Activated T-helper 17 cell treated with anti-CD3 and anti-CD28 coated beads, Interleukin-2, amount 50 U/mL, for 72 hours (primary cell): ENCODE measurements at regions not wholly inside any gene's neighbourhood (a gene's known extent, or its start where the extent isn't known, plus 50 kb on each side); places are given as distances from the start of the nearest gene placed in this dataset.
A peak's percentile ranks its signal among the peaks of the same experiment; 100 is the strongest.

Experiments used
- ATAC-seq: fragments of 150-1000 bp; cut with Tn5 transposase; replicated peaks from 2 replicates; pipeline ENCODE4 v1.10.0; 2021; ENCODE audit warnings: mild to moderate bottlenecking, moderate library complexity
- H3K27ac Mint-ChIP-seq: one replicate; pipeline ENCODE4 v1.8.0; 2022; ENCODE audit warnings: mixed read lengths
- H3K27me3 Mint-ChIP-seq: one replicate; pipeline ENCODE4 v1.8.0; 2022; ENCODE audit warnings: mixed read lengths
- H3K36me3 Mint-ChIP-seq: one replicate; pipeline ENCODE4 v1.8.0; 2022; ENCODE audit warnings: low read depth, mild to moderate bottlenecking, mixed read lengths
- H3K4me1 Mint-ChIP-seq: one replicate; pipeline ENCODE4 v1.8.0; 2022; ENCODE audit warnings: mixed read lengths
- H3K4me3 Mint-ChIP-seq: one replicate; pipeline ENCODE4 v1.8.0; 2022; ENCODE audit warnings: mild to moderate bottlenecking, mixed read lengths
- H3K9me3 Mint-ChIP-seq: one replicate; pipeline ENCODE4 v1.8.0; 2022; ENCODE audit warnings: mixed read lengths

DNA sequence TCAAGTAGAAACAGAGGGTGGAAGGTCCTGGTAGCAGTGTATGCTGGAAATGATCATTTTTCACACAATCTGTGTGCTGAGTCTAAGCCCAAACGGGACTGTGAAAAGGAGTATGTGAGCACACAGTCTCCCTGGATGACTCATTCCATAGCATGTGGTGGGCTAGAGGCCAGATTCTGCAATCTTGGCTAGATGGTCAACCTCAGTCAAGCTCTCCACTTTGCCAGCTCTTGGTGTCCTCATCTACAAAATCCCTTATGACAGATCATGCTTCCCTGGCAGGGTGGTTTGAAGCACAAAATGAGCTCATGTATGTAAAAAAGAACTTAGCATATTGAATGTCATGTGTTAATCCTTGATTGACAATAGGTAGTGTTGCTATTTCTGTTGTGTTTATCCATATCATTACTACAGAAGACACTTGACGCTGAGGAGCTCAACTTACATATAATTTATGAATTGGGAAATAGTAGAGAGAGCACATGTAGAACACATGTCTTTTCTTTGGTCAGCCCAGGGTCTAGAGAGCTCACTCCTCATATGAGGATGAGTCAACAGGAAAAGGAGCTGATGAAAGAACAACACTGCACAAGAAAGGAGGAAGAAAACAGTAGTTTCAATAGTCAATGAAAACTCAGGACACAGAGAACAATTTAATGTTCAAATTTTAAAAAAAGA, 517.5 kb downstream of the BCL11B start:
- H3K27ac Mint-ChIP-seq: no peak overlapping the region
- H3K36me3 Mint-ChIP-seq: no peaks in the 10 kb centered on the region
- peaks cover 3% of the 10 kb centered on the region for H3K4me1 Mint-ChIP-seq
- H3K27me3 Mint-ChIP-seq: no peaks in the 10 kb centered on the region
- peak; percentile 42 for ATAC-seq
- peaks cover 7% of the 10 kb centered on the region for H3K9me3 Mint-ChIP-seq
- no peak overlapping the region for H3K4me3 Mint-ChIP-seq

DNA sequence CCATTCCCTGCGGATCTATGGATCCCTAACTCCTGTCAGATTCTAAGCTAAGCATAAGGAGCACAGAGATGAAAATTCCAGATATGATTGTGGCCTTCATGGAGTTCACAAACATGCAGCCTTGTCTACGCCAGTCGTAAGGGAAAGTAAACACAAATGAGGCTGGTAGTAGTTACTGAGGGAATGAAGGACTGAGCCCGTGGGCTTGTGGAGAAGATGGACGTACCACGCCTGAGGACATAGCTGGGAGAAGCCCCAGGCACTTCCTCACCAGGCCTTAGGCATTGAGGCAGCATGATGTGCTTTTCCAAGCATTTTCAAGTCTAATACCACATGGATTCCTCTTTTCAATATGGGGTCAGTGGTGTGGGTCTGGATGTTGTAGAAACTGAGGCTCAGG, 515.2 kb downstream of the BCL11B start:
- H3K4me1 Mint-ChIP-seq: peaks cover 3% of the 10 kb centered on the region
- H3K9me3 Mint-ChIP-seq: peaks cover 7% of the 10 kb centered on the region
- H3K36me3 Mint-ChIP-seq: no peaks in the 10 kb centered on the region
- no peaks in the 10 kb centered on the region for H3K27me3 Mint-ChIP-seq
- H3K27ac Mint-ChIP-seq: no peak overlapping the region
- no peak for ATAC-seq
- no peak overlapping the region for H3K4me3 Mint-ChIP-seq

DNA sequence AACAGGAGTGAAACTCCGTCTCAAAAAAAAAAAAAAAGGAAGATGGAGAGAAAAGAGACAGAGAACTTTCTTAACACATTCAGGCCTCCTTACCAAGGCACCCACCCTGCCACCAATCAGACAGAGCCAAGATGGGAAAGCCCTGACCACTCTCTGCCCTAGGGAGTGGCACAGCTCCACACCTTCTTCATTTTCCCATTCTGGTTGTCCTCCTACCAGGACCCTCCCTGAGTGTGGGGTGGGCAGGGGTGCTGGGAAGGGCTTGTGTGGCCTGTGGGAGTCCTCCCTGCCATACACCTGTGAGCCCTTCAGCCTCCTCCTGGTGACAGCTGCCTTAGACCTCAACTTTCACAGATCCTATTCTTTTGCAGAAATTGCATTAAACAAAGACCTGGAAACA, 513.6 kb downstream of the BCL11B start:
- Mint-ChIP-seq H3K27me3 (no peaks in the 10 kb centered on the region), H3K9me3 (peaks cover 14% of the 10 kb centered on the region)

DNA sequence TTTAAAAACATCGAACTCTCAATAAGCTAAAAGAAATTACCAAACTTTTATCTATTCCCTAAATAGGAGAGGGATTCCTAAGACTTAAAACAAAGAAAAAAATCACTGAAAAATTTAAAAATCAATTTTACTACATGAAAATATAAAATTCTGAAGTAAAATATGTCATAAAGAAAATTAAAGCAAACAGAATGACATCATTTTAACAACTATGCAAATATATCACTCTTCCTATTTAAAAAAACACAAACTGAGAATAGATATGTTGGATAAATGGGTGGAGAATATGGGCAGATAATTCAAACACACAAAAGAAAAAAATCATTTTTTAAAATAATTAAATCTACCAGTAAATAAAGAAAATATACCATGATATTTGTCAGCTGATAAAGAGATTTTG, 510.0 kb downstream of the BCL11B start:
- Mint-ChIP-seq H3K27me3 (no peaks in the 10 kb centered on the region), H3K27ac (no peak overlapping the region), H3K36me3 (no peaks in the 10 kb centered on the region), H3K4me3 (no peak overlapping the region), H3K9me3 (peaks cover 10% of the 10 kb centered on the region), H3K4me1 (no peaks in the 10 kb centered on the region)
- ATAC-seq: no peak

More for the DNA sequence above, 513.6 kb downstream of the BCL11B start:
- H3K27ac Mint-ChIP-seq: no peak overlapping the region
- H3K4me1 Mint-ChIP-seq: peaks cover 3% of the 10 kb centered on the region
- H3K4me3 Mint-ChIP-seq: no peak overlapping the region
- no peaks in the 10 kb centered on the region for H3K36me3 Mint-ChIP-seq
- no peak for ATAC-seq

DNA sequence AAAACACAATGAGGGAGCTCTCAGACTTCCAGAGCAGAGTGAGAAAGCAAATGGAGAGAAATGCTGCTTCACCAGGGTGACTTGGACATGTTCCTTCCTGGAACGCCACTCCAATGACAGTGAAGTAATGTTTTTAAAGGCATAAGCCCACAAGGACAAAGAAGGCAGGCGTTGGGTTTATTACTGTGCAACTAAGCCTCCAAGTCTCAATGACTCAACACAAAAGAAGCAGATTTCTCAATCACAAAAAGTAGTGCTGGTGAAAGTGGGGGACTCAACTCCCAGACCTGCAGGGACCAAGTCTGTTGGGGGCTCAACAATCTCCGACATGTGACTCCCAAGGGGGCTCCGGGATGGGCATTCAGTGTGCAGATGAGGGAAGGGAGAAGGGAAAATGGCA, 505.2 kb downstream of the BCL11B start:
- H3K36me3 Mint-ChIP-seq: no peaks in the 10 kb centered on the region
- no peak for ATAC-seq
- H3K27me3 Mint-ChIP-seq: no peaks in the 10 kb centered on the region
- peaks cover 10% of the 10 kb centered on the region for H3K9me3 Mint-ChIP-seq
- no peak overlapping the region for H3K27ac Mint-ChIP-seq
- H3K4me1 Mint-ChIP-seq: no peaks in the 10 kb centered on the region
- no peak overlapping the region for H3K4me3 Mint-ChIP-seq

DNA sequence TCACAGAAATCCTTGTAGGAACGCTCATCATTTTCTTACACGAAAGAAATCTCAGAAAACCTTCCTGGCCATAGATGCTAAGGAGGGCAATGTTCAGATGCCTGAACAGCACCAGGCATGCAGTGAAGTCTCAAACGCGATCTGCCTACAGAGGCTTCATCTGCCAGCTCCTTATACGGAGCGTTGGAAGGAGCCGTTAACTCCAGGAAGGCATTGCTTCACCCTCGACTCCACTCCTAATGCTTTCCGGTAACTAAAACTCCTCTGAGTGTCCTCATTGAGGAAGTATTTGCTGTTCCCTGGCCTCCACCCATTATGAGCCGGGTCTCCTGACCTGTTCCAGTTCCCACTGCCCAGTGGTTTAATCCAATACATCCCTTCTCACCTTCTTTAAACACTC, 502.7 kb downstream of the BCL11B start:
- Mint-ChIP-seq H3K4me3 (no peak overlapping the region), H3K27ac (no peak overlapping the region), H3K9me3 (peaks cover 3% of the 10 kb centered on the region), H3K27me3 (no peaks in the 10 kb centered on the region), H3K4me1 (no peaks in the 10 kb centered on the region), H3K36me3 (no peaks in the 10 kb centered on the region)
- ATAC-seq: no peak

DNA sequence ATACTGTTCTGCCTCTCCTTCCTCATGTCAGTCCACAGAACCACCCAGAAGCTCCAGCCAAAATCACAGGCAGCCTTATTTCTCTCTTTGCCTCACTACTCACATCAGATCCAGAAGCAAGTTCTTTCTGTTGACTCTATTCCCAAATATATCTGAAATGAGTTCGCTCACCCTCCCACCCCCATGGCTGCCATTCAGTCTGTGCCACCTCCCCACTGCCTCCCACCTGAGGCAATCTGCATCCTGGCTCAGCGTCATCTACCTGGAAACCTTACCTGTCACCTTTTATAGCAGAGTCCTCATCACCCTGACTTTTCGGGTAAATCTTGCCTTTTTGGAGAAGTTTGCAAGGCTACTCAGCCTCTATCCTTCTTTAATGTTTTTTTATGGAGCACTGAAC, 501.8 kb downstream of the BCL11B start:
- Mint-ChIP-seq H3K4me1 (no peaks in the 10 kb centered on the region), H3K9me3 (no peaks in the 10 kb centered on the region), H3K36me3 (no peaks in the 10 kb centered on the region), H3K27me3 (no peaks in the 10 kb centered on the region), H3K27ac (no peak overlapping the region), H3K4me3 (no peak overlapping the region)
- ATAC-seq: no peak

DNA sequence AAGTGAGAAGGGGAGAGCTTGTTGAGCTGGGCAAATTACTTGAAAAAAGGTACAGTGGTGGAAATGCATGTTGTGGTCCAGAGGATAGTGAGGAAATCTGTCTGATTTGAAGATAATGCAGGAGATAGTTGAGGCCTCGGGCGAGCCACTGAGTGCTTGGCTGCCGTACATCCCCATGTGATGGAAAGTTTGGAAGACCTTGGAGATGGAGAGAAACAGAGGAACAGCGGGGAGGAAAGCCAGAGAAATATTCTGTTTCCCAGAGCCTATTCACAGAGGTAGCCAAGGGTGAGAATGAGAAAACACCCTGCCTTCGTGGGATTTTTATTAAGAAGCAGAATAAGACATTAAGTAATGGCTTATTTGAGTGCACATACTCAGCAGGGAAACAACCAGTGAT, 498.2 kb downstream of the BCL11B start:
- no peak for ATAC-seq
- Mint-ChIP-seq H3K9me3 (peaks cover under 1% of the 10 kb centered on the region), H3K4me3 (no peak overlapping the region), H3K27ac (no peak overlapping the region), H3K4me1 (no peaks in the 10 kb centered on the region), H3K36me3 (no peaks in the 10 kb centered on the region), H3K27me3 (no peaks in the 10 kb centered on the region)

DNA sequence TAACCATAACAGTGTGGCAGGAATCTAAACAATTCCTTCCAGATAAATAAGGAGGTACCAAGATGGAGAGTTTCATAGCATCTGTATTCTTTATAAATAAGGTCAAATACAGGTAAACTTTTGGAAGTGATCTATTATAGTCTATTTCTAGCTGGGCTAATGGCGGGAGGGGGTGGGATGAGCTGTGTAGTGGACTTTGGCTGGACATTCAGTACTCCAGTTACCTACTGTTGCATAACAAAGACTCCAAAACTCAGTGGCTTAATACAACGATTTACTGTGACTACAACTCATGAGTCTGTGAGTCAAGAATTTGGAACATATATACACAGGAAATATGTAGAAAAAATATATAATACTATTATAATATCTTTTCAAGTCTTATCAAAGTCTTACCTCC, 496.1 kb downstream of the BCL11B start:
- peaks cover 3% of the 10 kb centered on the region for H3K9me3 Mint-ChIP-seq
- H3K4me3 Mint-ChIP-seq: no peak overlapping the region
- H3K36me3 Mint-ChIP-seq: no peaks in the 10 kb centered on the region
- H3K4me1 Mint-ChIP-seq: no peaks in the 10 kb centered on the region
- no peaks in the 10 kb centered on the region for H3K27me3 Mint-ChIP-seq
- H3K27ac Mint-ChIP-seq: no peak overlapping the region
- ATAC-seq: no peak

DNA sequence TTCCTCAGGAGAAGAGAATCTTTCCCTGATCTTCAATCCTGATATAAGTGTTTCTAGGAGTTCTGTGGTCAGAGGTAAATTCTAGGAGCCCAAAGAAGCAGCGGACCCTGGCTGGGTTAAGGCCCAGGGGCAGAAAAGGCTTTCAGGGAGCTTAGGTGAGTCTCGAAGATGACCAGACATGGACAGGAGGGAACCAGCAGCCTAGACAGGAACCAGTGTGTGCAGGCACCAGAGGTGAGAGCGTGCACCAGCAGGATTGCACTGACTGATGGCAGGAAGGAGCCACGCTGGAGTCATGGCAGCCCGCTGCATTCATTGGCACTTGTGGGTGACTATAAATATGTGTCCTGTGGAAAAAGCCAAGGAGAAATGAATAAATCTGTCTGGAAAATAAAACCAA, 489.9 kb downstream of the BCL11B start:
- Mint-ChIP-seq H3K27ac (no peak overlapping the region), H3K9me3 (peaks cover 3% of the 10 kb centered on the region), H3K36me3 (no peaks in the 10 kb centered on the region), H3K27me3 (peaks cover 3% of the 10 kb centered on the region), H3K4me3 (no peak overlapping the region), H3K4me1 (no peaks in the 10 kb centered on the region)
- no peak for ATAC-seq

DNA sequence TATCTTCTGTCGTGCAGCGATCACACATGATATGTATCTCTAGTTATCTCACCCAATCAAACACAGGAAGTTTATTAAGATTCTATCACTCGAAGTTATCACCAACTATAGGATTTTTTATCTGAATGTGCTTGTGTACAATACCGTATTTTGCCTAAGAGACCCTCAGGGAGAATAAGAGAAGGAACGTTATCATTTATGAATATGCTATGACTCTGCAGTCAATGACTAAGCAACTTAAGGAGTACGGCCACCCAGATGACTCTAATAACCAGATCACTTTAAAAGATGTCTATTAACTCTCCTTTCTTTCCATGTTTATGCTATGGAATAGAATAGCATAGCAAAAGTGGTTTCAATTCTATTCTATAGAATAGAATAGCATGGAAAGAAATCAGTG, 486.4 kb downstream of the BCL11B start:
- Mint-ChIP-seq H3K36me3 (no peaks in the 10 kb centered on the region), H3K9me3 (no peaks in the 10 kb centered on the region), H3K4me3 (no peak overlapping the region), H3K4me1 (no peaks in the 10 kb centered on the region), H3K27me3 (peaks cover 8% of the 10 kb centered on the region), H3K27ac (no peak overlapping the region)
- no peak for ATAC-seq

DNA sequence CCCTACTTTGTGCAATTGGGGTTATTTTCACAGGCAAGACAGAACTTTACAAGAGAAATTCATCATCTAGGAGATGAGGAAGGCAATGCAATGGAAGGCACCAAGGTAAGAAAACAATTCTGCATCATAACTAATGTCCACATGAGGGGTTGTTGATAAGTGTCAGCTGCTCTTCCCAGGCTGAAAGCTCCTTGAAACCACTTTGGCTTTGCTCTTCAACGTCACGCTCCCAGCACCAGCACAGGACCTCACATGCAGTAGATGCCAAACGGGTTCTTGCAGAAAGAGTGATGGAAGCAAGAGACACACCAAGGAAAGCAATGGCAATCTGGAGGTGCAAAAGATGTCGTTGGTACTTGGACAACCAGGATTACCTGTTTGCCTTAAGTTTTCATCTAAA, 485.5 kb downstream of the BCL11B start:
- H3K9me3 Mint-ChIP-seq: no peaks in the 10 kb centered on the region
- no peaks in the 10 kb centered on the region for H3K4me1 Mint-ChIP-seq
- no peak for ATAC-seq
- no peak overlapping the region for H3K27ac Mint-ChIP-seq
- no peak overlapping the region for H3K4me3 Mint-ChIP-seq
- H3K36me3 Mint-ChIP-seq: no peaks in the 10 kb centered on the region
- peaks cover 8% of the 10 kb centered on the region for H3K27me3 Mint-ChIP-seq

DNA sequence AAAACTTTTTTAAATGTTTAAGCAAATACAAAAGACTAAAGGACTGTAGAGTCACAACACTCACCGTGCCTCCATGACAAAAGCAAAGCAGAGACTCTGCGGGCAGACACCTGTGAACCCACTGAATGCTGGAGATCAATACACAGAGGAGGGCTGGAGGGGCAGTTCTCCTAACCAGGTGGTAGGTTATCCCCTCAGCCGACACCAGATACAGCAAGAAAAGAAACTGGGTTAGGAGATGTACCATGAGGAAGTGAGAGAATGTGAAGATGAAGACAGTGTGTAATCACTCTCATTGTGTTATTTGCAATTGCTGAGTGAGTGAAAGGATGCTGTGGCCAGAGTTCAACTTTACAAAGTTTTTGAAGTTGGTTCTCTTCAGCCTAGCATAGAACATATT, 480.3 kb downstream of the BCL11B start:
- Mint-ChIP-seq H3K36me3 (no peaks in the 10 kb centered on the region), H3K27ac (no peak overlapping the region), H3K9me3 (peaks cover 6% of the 10 kb centered on the region), H3K4me1 (no peaks in the 10 kb centered on the region), H3K27me3 (peaks cover 4% of the 10 kb centered on the region), H3K4me3 (no peak overlapping the region)
- ATAC-seq: no peak

DNA sequence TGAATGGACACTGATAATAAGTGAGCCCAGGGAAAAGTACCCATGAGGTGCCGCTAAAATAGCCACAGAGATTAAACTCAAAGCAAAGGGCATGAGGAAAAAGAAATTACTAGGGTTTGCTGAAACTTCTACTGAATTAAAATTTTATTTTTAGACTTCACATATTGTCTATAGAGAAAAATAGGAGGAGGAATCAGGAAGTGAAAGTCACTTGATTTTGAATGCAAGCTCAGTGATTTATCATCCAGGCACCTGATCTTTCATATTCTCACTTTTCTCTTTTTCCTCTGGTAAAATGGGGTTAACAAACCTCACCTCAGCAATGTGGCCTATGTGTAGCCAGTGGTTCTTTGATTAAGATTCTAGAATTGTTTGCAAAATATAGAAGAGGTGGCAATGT, 479.8 kb downstream of the BCL11B start:
- ATAC-seq: no peak
- no peak overlapping the region for H3K27ac Mint-ChIP-seq
- H3K4me3 Mint-ChIP-seq: no peak overlapping the region
- H3K27me3 Mint-ChIP-seq: peaks cover 4% of the 10 kb centered on the region
- H3K9me3 Mint-ChIP-seq: peaks cover 6% of the 10 kb centered on the region
- no peaks in the 10 kb centered on the region for H3K4me1 Mint-ChIP-seq
- no peaks in the 10 kb centered on the region for H3K36me3 Mint-ChIP-seq

DNA sequence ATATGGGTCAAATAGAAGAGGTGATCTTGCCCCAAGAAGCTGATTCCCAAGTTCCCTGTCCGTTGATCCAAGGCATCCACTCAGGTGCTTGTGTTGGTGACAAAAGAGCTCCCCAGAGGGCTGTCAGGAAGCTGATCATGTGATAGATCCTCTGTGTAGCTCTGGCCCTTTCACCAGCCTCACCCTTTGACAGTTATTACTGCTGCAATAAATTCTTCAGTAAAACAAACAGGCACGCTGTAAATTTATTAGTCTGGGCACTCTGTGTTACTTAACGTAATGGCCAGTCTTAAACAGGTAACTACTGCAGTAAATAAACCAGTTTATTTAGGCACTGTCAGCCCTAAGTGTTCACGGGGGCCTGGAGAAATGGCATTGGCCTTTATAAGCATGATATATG, 473.9 kb downstream of the BCL11B start:
- no peaks in the 10 kb centered on the region for H3K4me1 Mint-ChIP-seq
- no peak overlapping the region for H3K27ac Mint-ChIP-seq
- H3K36me3 Mint-ChIP-seq: no peaks in the 10 kb centered on the region
- no peak overlapping the region for H3K4me3 Mint-ChIP-seq
- H3K27me3 Mint-ChIP-seq: no peaks in the 10 kb centered on the region
- peaks cover 6% of the 10 kb centered on the region for H3K9me3 Mint-ChIP-seq
- no peak for ATAC-seq

DNA sequence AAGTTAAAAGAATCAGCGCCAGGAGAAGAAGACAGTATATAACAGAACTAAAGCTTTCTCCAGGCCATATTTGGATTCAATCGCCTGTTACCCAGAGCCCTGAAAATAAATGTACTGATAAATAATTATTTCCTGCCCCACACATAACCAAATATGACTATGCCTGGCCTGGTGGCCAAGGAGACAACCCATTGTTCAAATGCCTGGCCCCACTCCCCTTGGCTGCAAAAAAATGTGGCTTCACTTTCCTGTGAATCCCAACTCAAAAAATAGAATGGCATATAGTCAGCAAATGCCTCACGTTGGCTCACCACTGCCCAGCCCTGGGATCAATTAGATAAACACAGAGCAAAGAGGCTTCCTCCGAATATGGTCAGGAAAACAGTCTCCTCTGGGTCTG, 472.1 kb downstream of the BCL11B start:
- Mint-ChIP-seq H3K9me3 (peaks cover 6% of the 10 kb centered on the region), H3K27ac (no peak overlapping the region)

More for the DNA sequence above, 472.1 kb downstream of the BCL11B start:
- H3K4me3 Mint-ChIP-seq: no peak overlapping the region
- no peak for ATAC-seq
- no peaks in the 10 kb centered on the region for H3K4me1 Mint-ChIP-seq
- H3K27me3 Mint-ChIP-seq: no peaks in the 10 kb centered on the region
- H3K36me3 Mint-ChIP-seq: no peaks in the 10 kb centered on the region
